Upper lobe of left lung (tissue), 6 donors: ENCODE measurements at regions not wholly inside any gene's neighbourhood (a gene's known extent, or its start where the extent isn't known, plus 50 kb on each side); places are given as distances from the start of the nearest gene placed in this dataset.

Experiments used
- ATAC-seq, 2 donors: fragments of 200-7000 bp; cut with Tn5 transposase; one replicate each; pipeline ENCODE4 v1.9.1; 2022; ENCODE audit warnings: mild to moderate bottlenecking in 2 of 2, moderate library complexity in 2 of 2; ENCODE audit not compliant: low FRiP score in 2 of 2
- DNase-seq, 2 donors: peaks; one replicate each; pipeline ENCODE4 v3.0.0-alpha.2; 2019 to 2020
- H3K27ac ChIP-seq, 4 donors: fragments of 200-600 bp; sonication (generic); one replicate each; pipeline ENCODE4 v1.5.1; 2016 to 2019
- H3K27me3 ChIP-seq, 4 donors: fragments of 200-600 bp; sonication (generic); one replicate each; pipeline ENCODE4 v1.5.1; 2017 to 2019
- H3K36me3 ChIP-seq, 4 donors: fragments of 200-600 bp; sonication (generic); one replicate each; pipeline ENCODE4 v1.5.1; 2016 to 2019
- H3K4me1 ChIP-seq, 4 donors: fragments of 200-600 bp; sonication (generic); one replicate each; pipeline ENCODE4 v1.5.1; 2018 to 2019
- H3K4me3 ChIP-seq, 4 donors: fragments of 200-600 bp; sonication (generic); one replicate each; pipeline ENCODE4 v1.5.1; 2017 to 2019; ENCODE audit warnings: mild to moderate bottlenecking in 2 of 4, moderate library complexity in 1 of 4
- H3K9me3 ChIP-seq, 4 donors: fragments of 200-600 bp; sonication (generic); one replicate each; pipeline ENCODE4 v1.5.1; 2018 to 2019
- EP300 ChIP-seq, 4 donors: sonication (generic); formaldehyde crosslinking; IDR thresholded peaks; one replicate each; pipeline ENCODE4 v1.5.1; 2017; ENCODE audit warnings: antibody characterized with exemption in 4 of 4, control low read depth in 2 of 4
- POLR2A ChIP-seq, 4 donors: fragments of 450-650 bp; IDR thresholded peaks; one replicate each; pipeline ENCODE4 v1.5.1; 2016 to 2017; ENCODE audit warnings: antibody characterized with exemption in 4 of 4, mild to moderate bottlenecking in 2 of 4
- POLR2AphosphoS5 ChIP-seq, 2 donors: sonication (generic); formaldehyde crosslinking; IDR thresholded peaks; one replicate each; pipeline ENCODE4 v1.5.1; 2017; ENCODE audit warnings: antibody characterized with exemption in 2 of 2
- WGBS, 2 donors: methylation state at CpG; one replicate each; pipeline ENCODE4 v1.1.5; 2017 to 2018; 5-methylcytosine and 5-hydroxymethylcytosine counted together
- TF ChIP-seq, protein P1 (sequence below), 6 experiments: fragments of 450-650 bp in 4 of 6; fragments of 200-600 bp in 2 of 6; sonication (generic) in 2 of 6; IDR thresholded peaks; one replicate each; pipeline ENCODE4 v1.5.1; 2016 to 2019; ENCODE audit warnings: antibody characterized with exemption in 6 of 6
- donor health status: DM: no; HTN: no; CAD: no; lungs with moderate emphysema.
- donor health status: DM: no; HTN: yes; CAD: no; lungs with severe emphysema.

DNA sequence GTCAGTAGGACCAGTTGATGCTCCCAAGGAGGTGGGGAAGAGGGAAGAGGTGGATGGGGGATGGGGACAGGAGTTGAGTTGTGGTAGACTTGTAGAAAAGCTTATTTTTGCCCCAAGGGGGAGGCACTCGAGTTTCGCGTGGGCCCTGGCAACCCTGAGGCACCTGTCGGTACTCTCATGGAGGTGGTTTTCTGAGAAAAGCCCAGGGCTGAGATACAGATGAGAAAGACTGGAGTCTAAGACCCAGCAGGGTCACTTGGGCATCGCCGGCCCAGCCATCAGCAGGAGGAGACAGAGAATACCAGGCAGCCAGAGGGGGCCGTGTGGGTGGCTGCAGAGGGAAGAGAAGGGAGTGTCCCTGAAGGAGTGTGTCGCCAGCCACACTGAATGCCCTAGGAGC, 57.7 kb upstream of the HPCAL1 start:
- H3K4me1 ChIP-seq, result no peaks in the 10 kb centered on the region
- ATAC-seq (no peak), DNase-seq (no peak)
- H3K9me3 ChIP-seq, result peaks cover 3 to 6% (median 4%) of the 10 kb centered on the region in 4 donors
- no peaks in the 10 kb centered on the region for H3K27me3 ChIP-seq
- H3K4me3 ChIP-seq, result no peak overlapping the region
- no peaks in the 10 kb centered on the region for H3K36me3 ChIP-seq
- no peak for TF ChIP-seq POLR2AphosphoS5 (IDR thresholded peaks at IDR 0.05)
- TF ChIP-seq POLR2A (IDR thresholded peaks at IDR 0.05), result no peak
- TF ChIP-seq, protein P1, sequence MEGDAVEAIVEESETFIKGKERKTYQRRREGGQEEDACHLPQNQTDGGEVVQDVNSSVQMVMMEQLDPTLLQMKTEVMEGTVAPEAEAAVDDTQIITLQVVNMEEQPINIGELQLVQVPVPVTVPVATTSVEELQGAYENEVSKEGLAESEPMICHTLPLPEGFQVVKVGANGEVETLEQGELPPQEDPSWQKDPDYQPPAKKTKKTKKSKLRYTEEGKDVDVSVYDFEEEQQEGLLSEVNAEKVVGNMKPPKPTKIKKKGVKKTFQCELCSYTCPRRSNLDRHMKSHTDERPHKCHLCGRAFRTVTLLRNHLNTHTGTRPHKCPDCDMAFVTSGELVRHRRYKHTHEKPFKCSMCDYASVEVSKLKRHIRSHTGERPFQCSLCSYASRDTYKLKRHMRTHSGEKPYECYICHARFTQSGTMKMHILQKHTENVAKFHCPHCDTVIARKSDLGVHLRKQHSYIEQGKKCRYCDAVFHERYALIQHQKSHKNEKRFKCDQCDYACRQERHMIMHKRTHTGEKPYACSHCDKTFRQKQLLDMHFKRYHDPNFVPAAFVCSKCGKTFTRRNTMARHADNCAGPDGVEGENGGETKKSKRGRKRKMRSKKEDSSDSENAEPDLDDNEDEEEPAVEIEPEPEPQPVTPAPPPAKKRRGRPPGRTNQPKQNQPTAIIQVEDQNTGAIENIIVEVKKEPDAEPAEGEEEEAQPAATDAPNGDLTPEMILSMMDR (IDR thresholded peaks at IDR 0.05), result no peak
- no peak for TF ChIP-seq EP300 (IDR thresholded peaks at IDR 0.05)
- no peak overlapping the region for H3K27ac ChIP-seq
- WGBS, 2 donors, result 91 to 96% methylated on average over 8 of the region's 8 CpGs

DNA sequence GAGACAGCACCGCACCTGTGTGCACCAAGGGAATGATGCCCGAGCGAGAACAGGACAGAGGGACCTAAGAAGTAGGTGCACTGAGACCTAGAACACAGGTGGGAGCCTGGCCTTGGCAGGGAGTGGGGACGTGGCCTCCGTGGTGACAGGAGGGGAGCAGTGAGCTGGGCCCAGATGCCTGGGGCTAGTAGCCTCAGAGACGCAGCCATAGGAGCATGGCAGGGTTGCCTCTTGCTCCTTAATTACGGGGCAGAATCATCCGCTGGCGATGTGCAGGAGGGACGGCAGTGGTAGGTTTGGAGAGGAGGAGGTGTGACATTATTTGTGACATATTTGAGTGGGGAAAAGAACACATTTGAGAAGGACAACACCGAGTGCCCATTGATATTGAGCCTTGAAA, 57.0 kb upstream of the HPCAL1 start:
- H3K36me3 ChIP-seq, result no peaks in the 10 kb centered on the region
- TF ChIP-seq, protein P1 (IDR thresholded peaks at IDR 0.05), result no peak
- no peak for TF ChIP-seq POLR2A (IDR thresholded peaks at IDR 0.05)
- no peak for TF ChIP-seq EP300 (IDR thresholded peaks at IDR 0.05)
- H3K27ac ChIP-seq, result no peak overlapping the region
- H3K27me3 ChIP-seq, result no peaks in the 10 kb centered on the region
- no peaks in the 10 kb centered on the region for H3K4me1 ChIP-seq
- H3K4me3 ChIP-seq, result no peak overlapping the region
- ATAC-seq (no peak), DNase-seq (no peak)
- H3K9me3 ChIP-seq, result peaks cover 3 to 9% (median 6%) of the 10 kb centered on the region in 4 donors
- 90 to 94% methylated on average over 11 of the region's 11 CpGs for WGBS, 2 donors

DNA sequence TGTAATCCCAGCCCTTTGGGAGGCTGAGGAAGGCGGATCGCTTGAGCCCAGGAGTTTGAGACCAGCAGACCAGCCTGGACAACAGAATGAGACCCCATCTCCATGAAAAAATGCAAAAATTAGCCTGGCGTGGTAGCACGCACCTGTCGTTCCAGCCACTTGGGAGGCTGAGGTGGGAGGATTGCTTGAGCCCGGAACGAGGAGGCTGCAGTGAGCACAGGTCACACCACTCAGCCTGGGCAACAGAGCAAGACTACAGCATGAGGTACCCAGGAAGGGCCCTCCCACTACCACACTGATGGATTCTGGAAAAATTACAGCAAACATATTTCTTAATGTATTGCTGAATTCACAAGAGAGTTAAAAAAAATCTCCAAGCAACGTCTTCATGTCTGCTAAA, 56.3 kb upstream of the HPCAL1 start:
- TF ChIP-seq POLR2A (IDR thresholded peaks at IDR 0.05) (no peak), EP300 (IDR thresholded peaks at IDR 0.05) (no peak), POLR2AphosphoS5 (IDR thresholded peaks at IDR 0.05) (no peak)
- TF ChIP-seq, protein P1 (IDR thresholded peaks at IDR 0.05), result no peak
- no peak overlapping the region for H3K4me3 ChIP-seq
- H3K36me3 ChIP-seq, result no peaks in the 10 kb centered on the region
- H3K9me3 ChIP-seq, result peaks cover 3 to 11% (median 6%) of the 10 kb centered on the region in 4 donors
- no peak for DNase-seq
- H3K4me1 ChIP-seq, result no peaks in the 10 kb centered on the region
- H3K27ac ChIP-seq, result no peak overlapping the region
- no peaks in the 10 kb centered on the region for H3K27me3 ChIP-seq
- 79 to 85% methylated on average over 8 of the region's 8 CpGs for WGBS, 2 donors
- no peak for ATAC-seq

DNA sequence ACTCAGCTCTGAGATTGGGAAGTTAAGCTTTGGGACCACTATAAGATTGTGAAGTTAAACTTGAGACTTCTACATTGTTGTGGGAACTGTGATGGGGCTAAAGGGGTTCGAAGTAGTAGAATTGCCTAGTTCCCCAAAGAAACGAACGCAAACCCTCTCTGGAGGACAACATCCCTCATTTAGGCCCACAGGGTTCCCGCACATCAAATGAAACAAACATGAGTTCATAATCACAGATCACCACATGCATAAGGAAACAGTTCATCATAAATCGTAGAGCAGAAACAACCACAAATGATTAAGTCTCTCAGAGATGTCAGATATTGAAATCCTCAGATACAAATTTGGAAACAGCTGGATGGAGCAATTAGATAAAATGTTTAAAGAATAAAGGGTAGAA, 55.9 kb upstream of the HPCAL1 start:
- Histone ChIP-seq H3K27ac (no peak overlapping the region), H3K4me3 (no peak overlapping the region), H3K4me1 (no peaks in the 10 kb centered on the region), H3K27me3 (no peaks in the 10 kb centered on the region), H3K9me3 (peaks cover 3 to 11% (median 6%) of the 10 kb centered on the region in 4 donors), H3K36me3 (no peaks in the 10 kb centered on the region)
- WGBS, 2 donors, result 65 to 81% methylated on average over 5 of the region's 5 CpGs
- TF ChIP-seq, protein P1 (IDR thresholded peaks at IDR 0.05), result no peak
- TF ChIP-seq POLR2A (IDR thresholded peaks at IDR 0.05) (no peak), POLR2AphosphoS5 (IDR thresholded peaks at IDR 0.05) (no peak), EP300 (IDR thresholded peaks at IDR 0.05) (no peak)
- DNase-seq (no peak), ATAC-seq (no peak)

DNA sequence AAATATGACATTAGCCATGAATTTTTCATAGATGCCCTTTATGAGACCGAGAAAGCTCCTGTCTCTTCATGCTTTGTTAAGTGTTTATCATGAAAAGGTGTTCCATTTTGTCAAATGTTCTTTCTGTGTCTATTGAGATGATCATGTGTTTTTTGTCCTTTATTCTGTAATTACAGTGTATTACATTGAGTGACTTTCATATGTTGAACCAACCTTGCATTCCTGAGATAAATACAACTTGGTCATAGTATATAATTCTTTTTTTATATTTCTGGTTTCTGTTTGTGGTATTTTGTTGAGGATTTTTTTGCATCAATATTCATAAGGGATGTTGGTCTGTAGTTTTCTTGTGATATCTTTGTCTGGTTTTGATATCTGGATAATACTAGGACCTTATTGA, 52.9 kb upstream of the HPCAL1 start:
- WGBS, 2 donors, result 67 to 74% methylated on average over 1 of the region's 1 CpG

More for the DNA sequence above, 52.9 kb upstream of the HPCAL1 start:
- ATAC-seq, result no peak
- Histone ChIP-seq H3K27ac (no peak overlapping the region), H3K4me3 (no peak overlapping the region), H3K9me3 (peaks cover 3 to 11% (median 6%) of the 10 kb centered on the region in 4 donors), H3K27me3 (no peaks in the 10 kb centered on the region), H3K36me3 (no peaks in the 10 kb centered on the region), H3K4me1 (peaks cover 0 to 10% (median 0%) of the 10 kb centered on the region in 4 donors)
- TF ChIP-seq EP300 (IDR thresholded peaks at IDR 0.05), result no peak
- TF ChIP-seq, protein P1 (IDR thresholded peaks at IDR 0.05), result no peak
- no peak for TF ChIP-seq POLR2AphosphoS5 (IDR thresholded peaks at IDR 0.05)
- TF ChIP-seq POLR2A (IDR thresholded peaks at IDR 0.05), result no peak
- DNase-seq, result no peak
